ENCODE measurements at regions not wholly inside any gene's neighbourhood (a gene's known extent, or its start where the extent isn't known, plus 50 kb on each side); places are given as distances from the start of the nearest gene placed in this dataset.

DNA sequence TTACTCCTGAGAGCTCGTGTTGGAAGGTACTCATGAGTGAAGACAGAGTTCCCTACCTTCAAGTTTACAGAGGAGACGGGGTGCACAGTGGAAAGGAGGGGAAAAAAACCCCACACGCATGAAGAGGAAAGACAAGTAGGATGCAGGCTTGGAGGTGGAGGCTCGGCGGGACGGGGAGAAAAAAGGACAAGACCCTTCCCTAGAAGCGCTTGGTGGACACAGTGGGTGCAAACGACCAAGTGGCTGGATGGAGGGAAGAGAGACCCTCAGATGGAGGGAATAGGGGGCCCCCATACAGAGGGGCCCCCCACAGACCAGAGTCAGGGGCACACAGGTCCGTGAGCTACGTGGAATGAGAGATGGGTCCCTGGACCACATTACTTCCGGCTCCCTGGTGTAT, 380.1 kb downstream of the SHANK2 start:
- no peak for DNase-seq (ENCODE audit: low read depth in 2 of 2)

DNA sequence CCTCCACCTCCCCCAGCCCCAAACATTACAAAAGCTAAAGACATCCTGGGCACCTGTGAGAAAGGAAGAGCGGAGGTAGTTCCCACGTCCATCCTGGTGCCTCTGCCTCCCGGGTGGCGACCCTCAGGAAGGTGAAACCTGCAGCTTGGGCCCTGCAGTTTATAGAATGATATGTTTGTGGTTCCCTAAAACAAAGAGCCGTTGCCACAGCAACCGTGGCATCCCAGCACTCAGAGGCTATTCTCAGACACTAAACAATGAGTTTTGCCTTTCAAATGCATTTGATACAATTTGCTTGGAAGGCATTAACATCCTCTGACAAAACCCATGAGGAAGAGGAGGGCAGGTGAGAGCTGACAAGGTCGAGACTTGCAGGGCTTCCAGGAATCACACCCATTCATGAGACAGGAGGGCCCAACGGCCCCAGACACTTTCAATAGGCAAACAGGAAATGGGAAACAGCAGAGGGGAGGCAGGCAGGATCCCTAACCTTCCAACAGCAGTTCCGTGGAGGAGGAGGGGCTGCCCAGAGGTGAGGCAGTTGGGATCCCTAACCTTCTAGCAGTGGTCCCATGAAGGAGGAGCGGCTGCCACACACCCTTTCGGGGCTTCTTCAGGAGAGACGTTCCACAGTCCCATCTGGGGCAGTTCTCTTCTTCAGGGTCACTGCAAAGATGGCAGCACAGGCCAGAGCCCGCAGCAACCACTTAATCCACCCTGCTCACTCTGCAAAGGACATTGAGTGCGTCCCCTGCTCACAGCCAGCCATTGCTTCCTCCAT, 379.2 kb downstream of the SHANK2 start:
- DNase-seq (ENCODE audit: low read depth in 2 of 2) = no peak

DNA sequence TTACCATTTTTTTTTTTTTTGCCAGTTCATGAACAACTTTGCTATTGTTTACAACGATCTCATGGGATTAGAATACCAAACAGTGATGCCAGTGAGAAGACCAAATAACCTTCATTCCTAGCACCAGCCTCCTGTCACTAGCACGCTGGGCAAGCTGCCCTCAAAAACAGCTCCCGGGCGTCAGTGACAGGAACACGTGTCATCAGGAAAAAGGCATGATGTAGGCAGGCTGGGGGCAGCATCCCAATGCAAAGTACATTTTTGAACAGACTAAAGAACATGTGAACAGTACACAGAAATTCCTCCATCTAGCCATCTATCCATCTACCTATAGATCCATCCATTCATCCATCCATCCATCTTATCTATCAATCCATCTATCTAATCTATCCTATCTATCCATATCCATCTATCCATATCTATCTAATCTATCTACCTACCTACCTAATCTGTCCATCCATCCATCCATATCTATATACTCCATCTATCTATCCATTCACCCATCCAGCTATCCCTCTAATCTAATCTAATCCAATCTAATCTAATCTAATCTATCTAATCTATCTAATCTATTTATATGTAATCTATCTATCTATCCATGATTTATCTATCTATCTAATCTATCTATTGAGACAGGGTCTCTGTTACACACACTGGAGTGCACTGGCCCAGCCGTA, 378.5 kb downstream of the SHANK2 start:
- no peak for DNase-seq (ENCODE audit: low read depth in 2 of 2)

DNA sequence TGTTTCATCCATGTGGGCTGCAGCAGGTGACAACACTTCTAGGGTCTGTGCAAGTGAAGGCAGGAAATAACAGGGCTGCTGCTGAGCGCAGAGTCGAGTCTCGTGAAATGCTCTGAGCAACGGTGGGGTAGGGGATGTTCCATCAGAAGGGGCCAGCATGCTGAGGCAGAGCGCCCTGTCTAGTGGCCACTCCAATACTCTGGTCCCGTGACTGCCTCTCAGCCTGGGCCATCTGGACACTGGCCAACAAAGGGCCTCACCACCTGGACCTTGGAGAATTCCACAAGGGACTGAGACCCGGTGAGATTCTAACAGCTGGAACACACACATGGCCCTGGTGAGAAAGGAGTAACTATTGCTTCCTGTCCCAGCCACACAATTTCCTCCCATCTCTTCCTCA, 375.7 kb downstream of the SHANK2 start:
- no peak for DNase-seq (ENCODE audit: low read depth in 2 of 2)

DNA sequence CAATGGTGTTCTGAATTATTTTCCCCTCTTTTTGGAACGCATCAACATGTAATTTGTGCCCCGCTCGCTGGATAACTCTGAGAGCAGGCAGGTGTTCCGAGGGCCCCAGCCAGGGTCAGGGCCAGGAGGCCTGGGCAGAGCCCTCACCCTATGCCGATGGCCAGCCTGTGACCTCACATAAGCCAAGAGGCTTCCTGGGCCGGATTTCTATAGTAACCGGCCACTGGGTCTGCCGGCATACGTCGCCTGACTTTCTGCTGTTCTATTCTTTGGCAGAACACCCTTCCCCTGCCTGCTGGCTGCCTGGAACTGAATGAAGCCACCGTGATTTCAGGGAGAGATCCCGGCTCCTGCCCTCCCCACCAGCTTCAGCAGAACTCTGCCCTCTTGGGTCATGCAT, 375.2 kb downstream of the SHANK2 start:
- DNase-seq (ENCODE audit: low read depth in 2 of 2) = no peak

DNA sequence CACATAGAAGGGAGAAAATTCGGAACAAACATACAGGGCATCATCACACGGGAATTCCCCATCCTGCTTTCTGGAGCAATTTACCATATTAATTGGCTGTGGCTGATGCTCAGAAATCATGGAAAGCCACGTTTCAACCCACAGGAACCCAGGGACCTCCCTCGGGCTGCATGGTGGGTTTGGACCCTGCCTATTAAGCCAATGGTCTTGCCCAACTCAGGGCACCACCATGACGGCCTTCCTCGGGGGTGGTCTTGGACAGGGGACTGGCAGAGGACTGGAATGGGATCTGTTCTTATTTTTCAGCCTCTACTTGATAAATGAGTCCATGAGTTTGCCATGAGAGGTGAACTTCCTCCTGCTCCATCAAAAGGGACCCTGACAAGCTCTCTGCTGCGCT, 374.0 kb downstream of the SHANK2 start:
- DNase-seq (ENCODE audit: low read depth in 2 of 2) = no peak

DNA sequence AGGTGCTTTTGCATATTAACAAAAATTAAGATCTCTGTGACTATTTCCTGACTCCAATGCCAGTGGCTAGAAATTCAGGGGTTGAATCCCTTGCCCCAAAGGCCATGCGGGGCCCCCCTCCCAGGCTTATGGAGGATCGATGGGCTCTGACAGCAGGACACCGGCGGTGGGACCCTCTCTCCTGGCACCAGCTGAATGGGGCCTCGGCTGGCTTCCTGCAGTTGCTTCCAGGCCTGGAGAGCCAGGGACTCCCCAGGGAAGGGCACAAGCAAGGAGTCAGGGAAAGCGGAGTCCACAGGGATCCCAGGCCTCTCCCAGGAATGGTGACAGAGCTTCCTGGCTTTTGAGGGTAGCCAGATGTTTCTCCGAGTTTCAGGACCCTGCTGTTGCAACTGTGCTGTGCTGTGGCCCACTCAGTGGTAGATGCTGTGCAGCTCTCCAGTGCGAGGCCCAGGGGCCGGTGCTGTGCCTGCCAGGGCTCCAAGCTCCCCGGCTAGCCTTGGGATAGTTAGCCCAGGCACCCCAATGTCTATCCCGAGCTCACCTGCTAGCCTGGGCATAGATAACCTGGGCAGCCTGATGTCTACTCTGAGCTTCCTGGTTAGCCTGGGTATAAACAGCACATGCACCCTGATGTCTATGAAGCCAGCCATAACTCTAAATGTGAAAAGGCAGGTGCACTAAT, 372.6 kb downstream of the SHANK2 start:
- no peak for DNase-seq (ENCODE audit: low read depth in 2 of 2)

DNA sequence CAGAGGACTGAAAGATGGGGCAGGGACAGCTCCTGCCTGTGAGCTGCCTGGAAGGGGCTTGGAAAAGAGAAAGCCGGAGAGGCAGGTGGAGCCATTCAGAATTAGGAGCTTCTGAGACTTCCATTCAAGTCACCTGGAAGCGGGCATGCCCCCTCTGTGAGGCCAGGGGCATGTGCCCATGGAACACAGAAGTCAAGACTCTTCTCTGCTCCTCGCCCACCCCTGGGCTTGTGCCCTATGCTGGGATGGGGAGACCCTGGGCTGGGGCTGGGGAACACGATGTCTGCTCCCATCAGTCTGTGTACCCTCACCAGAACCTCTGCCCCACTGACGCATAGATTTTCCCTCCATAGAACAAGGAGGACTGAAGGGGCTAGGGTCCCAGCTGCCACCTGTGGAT, 372.0 kb downstream of the SHANK2 start:
- DNase-seq (ENCODE audit: low read depth in 2 of 2) = no peak

DNA sequence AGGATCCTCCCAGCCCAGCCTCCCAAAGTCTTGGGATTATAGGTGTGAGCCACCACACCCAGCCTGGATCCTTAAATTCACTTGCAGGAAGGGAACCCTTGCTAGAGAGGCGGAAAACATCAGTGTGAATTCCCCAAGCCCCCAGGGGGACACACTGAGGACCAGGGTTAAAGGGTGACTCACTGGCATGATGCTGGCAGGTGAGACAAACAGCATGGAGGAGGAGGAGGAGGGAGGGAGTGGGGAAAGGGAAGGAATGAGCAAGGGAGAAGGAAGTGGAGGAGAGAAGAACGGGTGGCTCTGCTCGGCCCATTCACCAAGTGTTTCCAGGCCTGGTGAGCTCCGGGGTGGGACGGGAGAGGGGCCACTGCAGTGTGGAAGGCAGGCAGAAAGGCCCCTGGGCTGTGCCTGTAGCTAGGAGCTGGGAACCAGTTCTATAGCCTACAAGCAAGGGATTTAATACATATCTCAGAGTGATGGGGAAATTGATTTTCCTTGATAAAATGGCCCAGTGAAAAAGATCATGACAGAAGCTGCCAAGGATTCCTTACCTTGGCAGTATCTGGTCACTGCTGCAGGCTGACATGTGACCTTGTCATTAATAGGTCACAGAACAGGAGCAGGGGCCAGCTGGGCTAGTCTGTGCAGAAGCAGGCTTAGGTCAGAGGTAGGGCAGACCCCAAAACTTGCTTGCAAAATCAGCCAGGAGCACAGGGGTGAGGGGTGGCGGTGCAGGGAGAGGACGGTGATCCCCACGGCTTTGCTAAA, 370.2 kb downstream of the SHANK2 start:
- no peak for DNase-seq (ENCODE audit: low read depth in 2 of 2)

DNA sequence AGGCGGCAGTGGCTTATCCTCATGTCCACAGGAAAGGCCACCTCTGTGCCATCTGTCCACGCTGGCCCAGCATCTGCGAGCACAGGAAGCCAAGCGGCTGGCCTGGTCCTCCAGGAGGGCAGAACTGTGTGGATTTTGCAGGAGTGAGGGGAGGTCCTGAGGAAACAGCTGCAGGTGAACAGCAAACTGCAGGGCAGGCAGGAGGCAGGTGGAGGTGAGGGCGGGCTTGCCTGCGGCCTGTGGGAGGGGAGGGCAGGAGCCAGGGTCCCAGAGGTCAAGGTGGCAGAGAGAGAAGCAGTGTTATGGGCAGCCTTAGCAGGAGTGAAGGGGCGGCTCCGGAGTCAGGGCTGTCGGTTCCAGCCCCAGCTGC, 369.7 kb downstream of the SHANK2 start:
- no peak for DNase-seq (ENCODE audit: low read depth in 2 of 2)

DNA sequence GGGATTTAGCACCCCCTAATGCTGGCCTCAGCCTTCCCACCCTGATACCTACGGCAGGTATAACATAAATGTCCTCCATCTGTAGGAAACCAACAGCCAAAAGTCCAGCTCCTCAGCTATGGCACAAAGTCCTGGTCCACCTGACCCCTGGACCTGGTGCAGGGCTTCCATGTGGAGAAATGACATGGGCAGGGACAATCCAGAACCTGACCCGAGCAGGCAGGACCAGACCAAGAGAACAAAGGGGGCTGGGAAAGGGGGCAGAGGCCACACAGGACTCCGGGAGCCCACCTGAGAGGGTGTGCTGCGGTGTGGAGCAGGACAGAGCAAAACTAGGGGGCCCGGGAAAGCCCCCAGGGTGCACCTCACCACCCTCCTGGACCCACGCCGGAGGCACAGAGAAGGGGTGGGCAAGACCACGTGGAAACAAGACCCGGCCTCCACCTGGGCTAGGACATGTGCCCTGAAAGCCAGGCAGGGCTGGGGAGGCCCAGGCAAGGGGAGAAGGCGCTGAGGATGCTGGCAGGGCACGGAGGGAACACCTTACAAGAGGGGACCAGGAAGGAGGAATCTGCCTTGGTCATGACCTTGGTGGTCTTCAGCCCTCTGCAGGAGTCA, 368.9 kb downstream of the SHANK2 start:
- no peak for DNase-seq (ENCODE audit: low read depth in 2 of 2)

DNA sequence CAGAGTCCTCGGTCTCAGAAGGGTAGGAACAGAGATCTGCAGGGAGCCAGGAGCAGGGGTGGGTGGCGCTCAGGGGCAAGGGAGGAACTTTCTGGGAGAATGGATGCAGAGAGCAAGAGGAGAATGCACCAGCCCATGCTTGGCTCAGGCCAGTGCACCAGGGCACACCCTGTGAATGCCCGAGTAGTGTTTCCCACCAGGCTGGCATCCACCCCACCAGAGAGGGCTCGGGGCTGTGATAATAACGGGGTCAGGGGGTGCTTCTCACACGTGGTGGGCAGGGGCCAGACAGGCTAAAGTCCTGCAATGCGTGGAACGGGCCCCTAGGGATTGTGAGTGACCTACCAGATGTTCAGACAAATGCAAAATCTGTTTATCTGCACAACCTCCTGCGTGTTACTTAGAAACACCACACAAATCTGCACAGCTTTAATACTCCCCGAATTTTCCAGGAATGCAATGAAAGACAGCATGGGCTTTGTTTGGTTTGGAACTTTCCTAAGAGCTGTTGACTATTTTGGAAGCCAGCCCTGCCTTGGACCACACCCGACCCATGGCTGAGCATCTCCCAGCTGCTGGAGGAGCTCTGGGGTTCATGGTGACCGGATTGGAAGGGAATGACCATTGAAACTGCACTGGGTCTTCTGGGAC, 368.3 kb downstream of the SHANK2 start:
- DNase-seq (ENCODE audit: low read depth in 2 of 2) = no peak

DNA sequence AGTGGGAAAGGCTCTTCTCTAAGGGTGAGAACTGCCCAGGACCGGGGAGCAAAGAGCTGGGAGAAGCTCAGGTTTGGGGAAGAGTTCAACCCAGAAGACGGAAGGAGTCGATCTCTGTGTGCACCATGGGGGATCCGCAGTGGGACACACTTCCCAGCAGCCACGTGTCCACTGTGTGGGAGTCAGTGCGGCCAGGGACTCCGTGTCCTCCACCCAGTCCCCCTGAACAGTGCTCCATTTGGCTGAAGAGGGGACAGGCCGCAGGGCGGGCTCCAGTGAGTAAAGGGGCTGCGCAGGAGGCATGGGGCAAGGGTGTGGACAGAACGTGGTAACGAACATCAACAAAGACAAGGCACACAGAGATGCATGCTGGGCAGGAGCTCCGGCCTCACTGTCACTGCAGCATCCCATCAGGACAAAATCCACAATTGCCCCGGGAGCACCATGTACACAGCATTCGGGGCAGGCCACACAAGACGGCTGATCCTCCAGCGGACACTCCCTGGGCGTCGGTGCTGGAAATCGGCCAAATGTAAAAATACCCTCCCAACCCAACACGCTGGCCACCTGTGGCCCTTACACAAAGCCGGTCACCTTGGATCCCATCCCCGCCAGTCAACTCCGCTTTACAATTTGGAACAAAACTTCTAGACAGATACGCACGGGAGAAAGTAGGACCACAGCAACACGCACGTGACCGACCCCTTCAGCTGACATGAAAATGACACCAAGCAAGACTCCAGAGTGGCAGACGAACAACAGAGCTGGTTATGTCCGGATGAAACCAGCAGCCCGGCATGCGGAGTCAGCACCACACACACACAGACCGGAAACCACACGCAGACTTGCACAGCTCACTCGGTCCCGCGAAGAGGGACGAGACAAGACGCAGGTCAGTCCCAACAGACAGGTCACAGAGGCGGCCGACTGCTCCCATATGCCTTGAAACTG, 366.8 kb downstream of the SHANK2 start:
- no peak for DNase-seq (ENCODE audit: low read depth in 2 of 2)

DNA sequence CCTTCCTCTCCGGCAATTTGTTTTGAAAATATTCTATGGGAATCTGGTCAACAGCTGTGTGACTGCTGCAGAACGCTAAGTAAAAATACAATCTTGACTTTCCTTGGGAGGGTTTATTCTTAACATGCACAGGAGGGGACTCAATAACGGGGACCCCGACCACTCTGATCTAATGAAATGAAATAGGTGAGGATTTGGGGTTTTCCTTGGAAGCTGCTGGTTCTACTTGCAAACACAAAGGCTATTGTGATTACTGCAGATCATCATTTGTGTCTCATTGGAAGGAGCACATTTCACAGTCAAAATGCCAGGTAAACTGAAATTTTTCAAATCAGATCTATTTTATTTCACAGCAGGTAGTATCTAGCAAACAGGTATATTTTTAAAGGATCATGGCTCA, 366.1 kb downstream of the SHANK2 start:
- DNase-seq (ENCODE audit: low read depth in 2 of 2) = no peak

DNA sequence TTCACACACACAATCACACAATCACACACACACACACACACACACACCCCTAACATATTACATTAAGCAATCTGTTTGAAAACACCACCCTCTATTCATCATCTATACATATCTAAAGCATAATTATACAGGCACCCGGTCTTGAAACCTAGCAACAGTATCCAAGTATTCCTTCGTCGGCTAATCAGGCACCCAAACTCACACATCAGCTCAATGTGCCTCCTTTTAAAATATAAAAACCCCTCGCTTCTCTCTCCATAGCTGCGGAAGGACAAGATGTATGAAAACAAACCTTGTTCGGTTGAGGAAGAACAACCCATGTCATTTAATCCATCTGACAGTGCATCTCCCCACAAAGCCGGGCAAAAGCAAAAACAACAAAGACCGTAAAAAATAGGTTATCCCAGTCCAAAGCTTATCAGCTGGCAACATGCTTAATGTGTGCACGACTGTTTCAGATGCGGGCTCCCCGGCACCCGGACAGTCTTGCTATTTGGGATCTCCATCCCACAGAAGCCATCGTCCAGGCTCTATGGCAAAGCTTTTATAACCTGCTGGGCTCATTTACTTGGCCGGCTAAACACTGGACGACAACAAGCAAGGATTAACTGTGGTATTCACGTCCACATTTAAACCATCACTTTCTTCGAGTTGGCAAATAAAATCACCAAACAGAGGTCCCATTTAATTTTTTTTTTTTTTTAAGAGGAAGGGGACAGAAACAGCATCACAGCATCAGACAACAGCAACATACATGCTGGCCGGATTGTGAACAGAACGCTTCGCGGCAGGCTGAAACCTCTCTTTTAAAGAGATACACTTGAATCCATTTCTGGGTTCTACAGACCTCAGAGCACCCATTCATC, 365.5 kb downstream of the SHANK2 start:
- no peak for DNase-seq (ENCODE audit: low read depth in 2 of 2)

DNA sequence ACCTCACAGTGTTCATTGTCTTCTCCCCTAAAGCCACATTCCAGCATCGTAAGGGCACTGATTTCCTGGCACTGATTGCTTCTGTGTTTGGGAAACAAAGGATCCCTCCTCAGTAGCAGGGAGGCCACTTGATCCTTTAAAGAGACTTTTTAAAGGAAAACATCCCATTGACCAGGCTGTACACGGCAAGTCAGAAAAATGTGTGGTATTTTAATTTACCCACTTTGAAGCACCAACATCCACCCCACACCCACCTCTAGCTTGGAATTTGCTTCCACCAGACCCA, 364.9 kb downstream of the SHANK2 start:
- DNase-seq (ENCODE audit: low read depth in 2 of 2) = no peak

DNA sequence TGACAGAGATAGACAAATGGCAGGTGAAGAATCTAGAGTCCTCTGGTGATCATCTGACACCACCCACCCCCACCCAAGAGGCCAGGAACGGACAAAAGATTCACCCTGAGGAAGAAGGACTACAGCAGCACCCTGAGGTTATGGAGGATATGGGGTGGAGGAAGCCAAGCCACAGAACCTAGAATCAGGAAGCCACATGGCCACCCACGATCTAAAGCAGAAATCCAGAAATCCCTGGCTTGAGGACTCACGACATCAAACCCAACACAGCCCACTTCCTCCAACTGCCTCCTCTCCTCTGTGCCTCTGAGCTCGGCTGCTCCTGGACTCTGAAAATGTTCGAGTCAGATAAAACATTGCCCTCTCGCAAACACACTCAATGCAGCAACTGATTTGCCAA, 364.3 kb downstream of the SHANK2 start:
- DNase-seq (ENCODE audit: low read depth in 2 of 2) = no peak

DNA sequence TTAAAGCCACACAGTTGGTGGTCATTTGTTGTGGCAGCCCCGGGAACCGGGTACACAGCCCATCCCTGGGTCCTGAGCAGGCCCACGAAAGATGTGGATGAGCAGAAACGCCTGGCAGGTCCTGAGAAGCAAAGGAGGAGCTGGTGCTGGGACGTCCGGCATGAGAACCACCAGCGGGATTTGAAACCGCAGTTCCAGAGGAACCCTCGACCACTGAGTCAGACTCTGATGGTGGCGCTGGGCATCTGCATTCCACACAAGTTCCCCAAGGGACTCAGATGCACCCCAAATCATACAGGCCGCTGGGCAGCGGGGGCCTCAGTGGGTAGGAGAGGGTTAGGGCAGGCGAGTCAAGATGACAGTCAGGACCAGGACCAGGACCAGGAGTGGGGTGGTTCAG, 363.0 kb downstream of the SHANK2 start:
- no peak for DNase-seq (ENCODE audit: low read depth in 2 of 2)

DNA sequence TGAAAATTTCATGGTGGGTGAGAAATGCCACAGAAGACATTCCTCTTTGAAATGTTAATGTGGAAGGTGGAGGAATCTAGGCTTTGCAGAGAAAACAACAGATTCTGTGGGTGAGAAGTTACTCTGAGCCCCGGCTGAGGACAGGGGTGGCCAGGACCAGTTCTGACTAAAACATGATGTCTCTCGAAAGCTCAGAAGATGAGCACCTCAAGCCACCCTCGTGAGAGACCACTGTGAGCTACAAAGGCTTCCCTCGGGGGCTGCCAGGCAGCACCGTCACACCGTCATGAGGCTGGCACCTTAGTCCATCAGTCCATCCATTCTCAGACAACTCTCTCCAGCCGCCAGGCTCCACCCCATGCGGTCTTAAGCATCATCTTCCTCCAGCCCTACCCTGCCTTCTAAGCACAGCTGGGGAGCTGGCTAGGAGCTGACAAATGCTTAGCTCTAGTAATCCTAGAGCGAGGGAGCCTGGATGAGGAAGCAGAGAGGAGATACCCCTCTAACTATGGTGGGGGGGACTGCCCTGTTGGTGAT, 360.5 kb downstream of the SHANK2 start:
- DNase-seq (ENCODE audit: low read depth in 2 of 2) = no peak

Data from stimulated activated CD4-positive, alpha-beta T cell treated with anti-CD3 and anti-CD28 coated beads, Interleukin-15, amount 100 ng/mL, for 48 hours (primary cell).